ENCODE measurements at regions not wholly inside any gene's neighbourhood (a gene's known extent, or its start where the extent isn't known, plus 50 kb on each side); places are given as distances from the start of the nearest gene placed in this dataset.

- TF ChIP-seq CTCF (IDR thresholded peaks at IDR 0.05; ENCODE audit: low read depth, low read length, missing input control): no peak
- no peak for TF ChIP-seq YY1 (IDR thresholded peaks at IDR 0.05)
- TF ChIP-seq REST (IDR thresholded peaks at IDR 0.05): no peak
- no peak for TF ChIP-seq ZBTB33 (IDR thresholded peaks at IDR 0.05)
- TF ChIP-seq SP1 (IDR thresholded peaks at IDR 0.05): no peak
- no peak for TF ChIP-seq TAF1 (conservative IDR thresholded peaks at IDR 0.05)
- TF ChIP-seq, protein P1, sequence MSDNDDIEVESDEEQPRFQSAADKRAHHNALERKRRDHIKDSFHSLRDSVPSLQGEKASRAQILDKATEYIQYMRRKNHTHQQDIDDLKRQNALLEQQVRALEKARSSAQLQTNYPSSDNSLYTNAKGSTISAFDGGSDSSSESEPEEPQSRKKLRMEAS (IDR thresholded peaks at IDR 0.05): no peak
- no peak for TF ChIP-seq RAD21 (IDR thresholded peaks at IDR 0.05)
- no peak for TF ChIP-seq ATF3 (IDR thresholded peaks at IDR 0.05)
- no peak for TF ChIP-seq EGR1 (IDR thresholded peaks at IDR 0.05; ENCODE audit: low read depth in 2 of 2)
- no peak for TF ChIP-seq RXRA (IDR thresholded peaks at IDR 0.05)
- TF ChIP-seq HNF4A (conservative IDR thresholded peaks at IDR 0.05): no peak
- no peak for TF ChIP-seq JUND (IDR thresholded peaks at IDR 0.05)
- TF ChIP-seq GABPA (IDR thresholded peaks at IDR 0.05 in 1 of 2, conservative IDR thresholded peaks at IDR 0.05 in 1 of 2): no peak
Measured at GRCh38 chr7:85916016-85916415, 727.7 kb upstream of the GRM3 start.

Measured in liver (tissue), 3 donors.